Colonic mucosa (tissue), 4 donors: ENCODE measurements at regions not wholly inside any gene's neighbourhood (a gene's known extent, or its start where the extent isn't known, plus 50 kb on each side); places are given as distances from the start of the nearest gene placed in this dataset.
"Not testable (repeated sequence)": the region's sequence is repeated elsewhere in the genome, so short reads cannot be mapped to it uniquely, and the experiment has no call there.

Experiments used
- DNase-seq: peaks from one replicate; pipeline ENCODE4 v3.0.0-alpha.2; 2020
- H3K27ac ChIP-seq: fragments of 200-600 bp; one replicate; pipeline ENCODE4 v1.8.0; 2021
- H3K27me3 ChIP-seq: fragments of 200-600 bp; one replicate; pipeline ENCODE4 v1.8.0; 2021
- H3K36me3 ChIP-seq: fragments of 200-600 bp; one replicate; pipeline ENCODE4 v1.8.0; 2021
- H3K4me1 ChIP-seq: fragments of 200-600 bp; one replicate; pipeline ENCODE4 v1.8.0; 2021; ENCODE audit warnings: mild to moderate bottlenecking
- H3K4me3 ChIP-seq: fragments of 200-600 bp; one replicate; pipeline ENCODE4 v1.8.0; 2021
- H3K9ac ChIP-seq, 2 donors: one replicate each; pipeline ENCODE4 v1.7.0; 2013; ENCODE audit warnings: control low read depth in 2 of 2, low read depth in 2 of 2, low read length in 2 of 2
- H3K9me3 ChIP-seq: fragments of 200-600 bp; one replicate; pipeline ENCODE4 v1.8.0; 2021
- intact Hi-C: fragments of 100-400 bp; cut with DNase I; formaldehyde crosslinking; loops from one replicate; pipeline ENCODE4 v1.14.1; 2022
- TF ChIP-seq, protein P1 (sequence below): fragments of 200-600 bp; IDR thresholded peaks from one replicate; pipeline ENCODE4 v1.8.0; 2022; ENCODE audit warnings: antibody characterized with exemption, mild to moderate bottlenecking
- donor health status: healthy.
- donor health status: DM: no; HTN: no; CAD: no.
- donor health status: DM: no; HTN: no; CAD: no.

DNA sequence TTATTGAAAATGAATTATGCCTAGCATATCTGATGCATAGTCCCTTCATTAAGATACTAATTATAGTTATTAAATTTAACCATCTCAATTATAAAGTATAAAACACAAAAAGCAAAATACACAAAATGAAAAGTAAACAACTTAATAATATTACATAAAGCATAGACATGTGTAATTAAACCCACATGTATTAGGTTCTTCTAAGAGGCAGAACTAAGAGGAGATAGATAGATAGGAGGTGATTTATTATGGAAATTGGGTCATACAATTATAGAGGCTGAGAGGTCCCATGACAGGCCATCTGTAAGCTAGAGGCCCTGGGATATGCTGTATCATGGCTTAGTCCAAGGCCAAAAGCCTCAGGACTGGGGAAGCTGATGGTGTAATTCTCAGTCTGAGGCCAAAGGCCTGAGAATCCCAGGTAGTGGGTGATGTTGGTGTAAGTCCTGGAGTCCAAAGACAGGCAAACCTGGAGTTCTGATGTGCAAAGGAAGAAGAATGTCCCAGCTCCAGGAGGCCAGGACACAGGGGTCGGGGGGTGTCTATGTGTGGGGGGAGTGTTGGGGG, 953.3 kb downstream of the TRHDE start:
- TF ChIP-seq, protein P1, sequence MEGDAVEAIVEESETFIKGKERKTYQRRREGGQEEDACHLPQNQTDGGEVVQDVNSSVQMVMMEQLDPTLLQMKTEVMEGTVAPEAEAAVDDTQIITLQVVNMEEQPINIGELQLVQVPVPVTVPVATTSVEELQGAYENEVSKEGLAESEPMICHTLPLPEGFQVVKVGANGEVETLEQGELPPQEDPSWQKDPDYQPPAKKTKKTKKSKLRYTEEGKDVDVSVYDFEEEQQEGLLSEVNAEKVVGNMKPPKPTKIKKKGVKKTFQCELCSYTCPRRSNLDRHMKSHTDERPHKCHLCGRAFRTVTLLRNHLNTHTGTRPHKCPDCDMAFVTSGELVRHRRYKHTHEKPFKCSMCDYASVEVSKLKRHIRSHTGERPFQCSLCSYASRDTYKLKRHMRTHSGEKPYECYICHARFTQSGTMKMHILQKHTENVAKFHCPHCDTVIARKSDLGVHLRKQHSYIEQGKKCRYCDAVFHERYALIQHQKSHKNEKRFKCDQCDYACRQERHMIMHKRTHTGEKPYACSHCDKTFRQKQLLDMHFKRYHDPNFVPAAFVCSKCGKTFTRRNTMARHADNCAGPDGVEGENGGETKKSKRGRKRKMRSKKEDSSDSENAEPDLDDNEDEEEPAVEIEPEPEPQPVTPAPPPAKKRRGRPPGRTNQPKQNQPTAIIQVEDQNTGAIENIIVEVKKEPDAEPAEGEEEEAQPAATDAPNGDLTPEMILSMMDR = no peak
- Histone ChIP-seq H3K4me3 (no peak overlapping the region), H3K4me1 (no peaks in the 10 kb centered on the region), H3K9ac (no peak overlapping the region), H3K36me3 (no peaks in the 10 kb centered on the region), H3K27ac (no peak overlapping the region), H3K27me3 (no peaks in the 10 kb centered on the region), H3K9me3 (no peaks in the 10 kb centered on the region)
- no peak for DNase-seq
- intact Hi-C loops = no loop called here

DNA sequence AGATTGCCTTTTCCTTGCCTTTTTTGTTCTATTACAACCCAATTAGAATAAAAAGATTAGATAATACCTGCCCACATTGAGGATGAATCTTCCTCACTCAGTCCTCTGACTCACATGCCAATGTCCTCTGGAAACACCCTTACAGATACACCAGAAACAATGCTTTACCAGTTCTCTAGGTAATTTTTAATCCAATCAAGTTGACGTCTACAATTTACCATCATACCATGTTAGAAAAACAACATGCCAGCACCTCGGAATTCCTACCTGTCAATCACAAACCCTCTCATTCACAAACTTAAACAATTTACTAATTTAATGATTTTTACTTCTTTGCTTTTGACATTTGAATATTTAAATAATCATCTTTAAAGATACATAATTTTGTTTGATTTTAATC, 953.8 kb downstream of the TRHDE start:
- Histone ChIP-seq H3K36me3 (no peaks in the 10 kb centered on the region), H3K9me3 (no peaks in the 10 kb centered on the region), H3K4me3 (no peak overlapping the region), H3K27ac (no peak overlapping the region), H3K9ac (no peak overlapping the region), H3K4me1 (no peaks in the 10 kb centered on the region), H3K27me3 (no peaks in the 10 kb centered on the region)
- TF ChIP-seq, protein P1 = no peak
- intact Hi-C loops = no loop called here
- no peak for DNase-seq

DNA sequence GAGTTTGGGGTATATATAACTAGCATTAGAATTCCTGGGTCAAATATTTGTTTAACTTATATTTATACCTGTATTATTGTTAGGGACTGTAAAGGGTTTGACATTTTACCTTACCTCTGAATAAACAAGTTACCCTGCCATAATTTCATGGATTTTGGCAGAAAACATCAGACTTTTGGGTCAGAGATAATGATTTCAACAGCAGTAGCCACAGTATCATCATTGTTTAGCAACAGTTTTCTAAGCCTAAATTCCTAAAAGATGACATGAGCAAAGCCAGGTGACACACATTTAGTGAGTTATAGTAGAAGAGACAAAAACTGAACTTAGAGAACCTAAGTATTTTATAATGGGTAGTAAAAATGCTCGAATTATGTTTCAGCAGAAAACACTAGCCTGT, 954.4 kb downstream of the TRHDE start:
- H3K36me3 ChIP-seq = no peaks in the 10 kb centered on the region
- H3K4me3 ChIP-seq = no peak overlapping the region
- no peaks in the 10 kb centered on the region for H3K9me3 ChIP-seq
- no peaks in the 10 kb centered on the region for H3K27me3 ChIP-seq
- intact Hi-C loops = no loop called here
- no peak for DNase-seq
- TF ChIP-seq, protein P1 = no peak
- no peak overlapping the region for H3K27ac ChIP-seq
- H3K4me1 ChIP-seq = no peaks in the 10 kb centered on the region
- no peak overlapping the region for H3K9ac ChIP-seq

DNA sequence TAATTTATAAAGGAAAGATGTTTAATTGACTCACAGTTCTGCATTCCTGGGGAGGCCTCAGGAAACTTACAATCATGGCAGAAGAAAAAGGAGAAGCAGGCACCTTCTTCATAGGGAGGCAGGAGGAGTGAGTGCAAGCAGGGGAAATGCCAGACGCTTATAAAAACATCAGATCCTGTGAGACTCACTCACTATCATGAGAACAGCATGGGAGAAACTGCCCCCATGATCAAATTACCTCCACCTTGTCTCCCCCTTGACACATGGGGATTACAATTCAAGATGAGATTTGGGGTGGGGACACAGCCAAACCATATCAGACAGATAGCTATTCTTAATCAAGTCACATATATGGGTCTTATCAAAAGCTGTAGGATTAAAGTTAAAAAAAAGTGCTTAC, 956.7 kb downstream of the TRHDE start:
- H3K4me3 ChIP-seq, intact Hi-C loops, DNase-seq, H3K27me3 ChIP-seq, H3K9me3 ChIP-seq, H3K9ac ChIP-seq, H3K36me3 ChIP-seq, H3K4me1 ChIP-seq, H3K27ac ChIP-seq: not testable (repeated sequence)

DNA sequence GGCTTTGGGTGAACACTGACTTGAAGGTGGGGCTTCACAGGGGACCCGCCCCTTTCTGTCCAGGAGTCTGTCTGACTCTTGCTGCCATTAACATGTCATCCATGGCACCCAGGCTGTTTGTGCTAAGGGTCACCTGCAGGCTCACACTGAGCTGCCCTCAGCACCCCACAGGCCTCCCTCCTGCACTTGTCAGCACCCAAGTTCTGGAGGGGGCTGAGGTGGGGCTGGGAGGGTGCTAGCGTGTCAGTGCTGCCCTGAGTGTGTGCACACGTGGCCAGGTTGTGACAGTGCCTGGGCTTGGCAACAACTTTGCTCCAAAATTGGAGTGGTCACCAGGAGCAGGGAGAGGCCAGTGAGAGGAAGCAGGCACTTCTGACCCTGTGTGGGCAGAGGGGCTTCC, 963.2 kb downstream of the TRHDE start:
- TF ChIP-seq, protein P1 = no peak
- Histone ChIP-seq H3K27ac (no peak overlapping the region), H3K4me1 (no peaks in the 10 kb centered on the region), H3K27me3 (no peaks in the 10 kb centered on the region), H3K9ac (no peak overlapping the region), H3K36me3 (no peaks in the 10 kb centered on the region), H3K4me3 (no peak overlapping the region), H3K9me3 (no peaks in the 10 kb centered on the region)
- DNase-seq = no peak
- intact Hi-C loops = no loop called here

DNA sequence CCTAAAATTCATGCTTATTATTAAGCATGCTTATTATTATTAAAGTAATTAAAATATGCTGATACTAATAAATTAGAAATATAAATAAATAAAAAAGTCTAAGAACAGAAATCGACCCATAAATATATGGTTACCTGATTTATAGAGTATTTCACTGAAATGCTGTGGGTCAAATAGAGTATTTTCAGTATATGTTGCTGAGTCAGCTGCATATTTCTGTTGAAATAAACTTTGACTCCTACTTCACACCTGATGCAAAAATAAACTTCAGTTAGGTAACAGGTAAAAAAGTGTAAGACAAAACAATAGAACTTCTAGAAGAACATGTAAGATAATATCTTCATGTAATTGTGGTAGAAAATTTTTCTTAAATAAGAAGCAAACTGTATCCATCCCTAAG, 967.9 kb downstream of the TRHDE start:
- no peaks in the 10 kb centered on the region for H3K27me3 ChIP-seq
- H3K4me3 ChIP-seq = no peak overlapping the region
- H3K36me3 ChIP-seq = no peaks in the 10 kb centered on the region
- no peaks in the 10 kb centered on the region for H3K4me1 ChIP-seq
- H3K27ac ChIP-seq = no peak overlapping the region
- DNase-seq = no peak
- no peak overlapping the region for H3K9ac ChIP-seq
- TF ChIP-seq, protein P1 = no peak
- intact Hi-C loops = no loop called here
- H3K9me3 ChIP-seq = no peaks in the 10 kb centered on the region
